ENCODE measurements at regions not wholly inside any gene's neighbourhood (a gene's known extent, or its start where the extent isn't known, plus 50 kb on each side); places are given as distances from the start of the nearest gene placed in this dataset.

GRCh38 chr9:135214054-135214640, 126.7 kb downstream of the OLFM1 start:
- no peak overlapping the region for H3K18ac ChIP-seq (ENCODE audit: low read length)
- H4K5ac ChIP-seq (ENCODE audit: low read length): no peak overlapping the region
- no peak overlapping the region for H2BK5ac ChIP-seq (ENCODE audit: low read length)
- no peak overlapping the region for H2BK15ac ChIP-seq (replicated peaks; ENCODE audit: low read depth)
- H3K23ac ChIP-seq (ENCODE audit: low read length): no peak overlapping the region
- H3K36me3 ChIP-seq (ENCODE audit: control insufficient read depth, insufficient read depth, low read length): no peaks in the 10 kb centered on the region
- H3K4me2 ChIP-seq (ENCODE audit: low read length): no peak overlapping the region
- H3K27ac ChIP-seq (ENCODE audit: low read depth, low read length): no peak overlapping the region
- no peak overlapping the region for H3K4me3 ChIP-seq (ENCODE audit: low read length)
- no peak overlapping the region for H4K8ac ChIP-seq (ENCODE audit: low read depth, low read length)
- H3K79me2 ChIP-seq (ENCODE audit: control insufficient read depth, insufficient read depth, low read length): no peaks in the 10 kb centered on the region
- H3K9ac ChIP-seq (ENCODE audit: low read length): no peak overlapping the region
- H2AK5ac ChIP-seq (ENCODE audit: low read length): no peak overlapping the region
- H3K27me3 ChIP-seq (ENCODE audit: insufficient read depth, low read length, poor library complexity): no peaks in the 10 kb centered on the region
- peaks cover 11% of the 10 kb centered on the region for H3K4me1 ChIP-seq (ENCODE audit: control insufficient read depth, low read depth, low read length)
- no CpG with 5 or more reads among the region's 19 CpGs for WGBS (ENCODE audit: extremely low coverage, insufficient coverage, low lambda C conversion rate)
- no peak for DNase-seq
- H3K4ac ChIP-seq (ENCODE audit: low read depth, low read length): no peak overlapping the region
- H3K79me1 ChIP-seq (ENCODE audit: low read length): no peaks in the 10 kb centered on the region
- no peak overlapping the region for H3K56ac ChIP-seq (ENCODE audit: low read length)
- no peak overlapping the region for H2BK120ac ChIP-seq (ENCODE audit: low read depth, low read length)

- Histone ChIP-seq H3K4me1 (ENCODE audit: control insufficient read depth, low read depth, low read length) (peaks cover 11% of the 10 kb centered on the region), H3K36me3 (ENCODE audit: control insufficient read depth, insufficient read depth, low read length) (no peaks in the 10 kb centered on the region), H3K56ac (ENCODE audit: low read length) (no peak overlapping the region), H3K27ac (ENCODE audit: low read depth, low read length) (no peak overlapping the region), H2AK5ac (ENCODE audit: low read length) (no peak overlapping the region), H3K4me2 (ENCODE audit: low read length) (no peak overlapping the region), H3K4ac (ENCODE audit: low read depth, low read length) (no peak overlapping the region), H3K18ac (ENCODE audit: low read length) (no peak overlapping the region), H3K27me3 (ENCODE audit: insufficient read depth, low read length, poor library complexity) (no peaks in the 10 kb centered on the region), H3K79me1 (ENCODE audit: low read length) (no peaks in the 10 kb centered on the region), H2BK15ac (replicated peaks; ENCODE audit: low read depth) (no peak overlapping the region), H3K79me2 (ENCODE audit: control insufficient read depth, insufficient read depth, low read length) (no peaks in the 10 kb centered on the region), H3K4me3 (ENCODE audit: low read length) (no peak overlapping the region), H4K5ac (ENCODE audit: low read length) (no peak overlapping the region), H2BK120ac (ENCODE audit: low read depth, low read length) (no peak overlapping the region), H3K23ac (ENCODE audit: low read length) (no peak overlapping the region), H4K8ac (ENCODE audit: low read depth, low read length) (no peak overlapping the region), H2BK5ac (ENCODE audit: low read length) (no peak overlapping the region), H3K9ac (ENCODE audit: low read length) (no peak overlapping the region)
- no peak for DNase-seq
- WGBS (ENCODE audit: extremely low coverage, insufficient coverage, low lambda C conversion rate): no CpG with 5 or more reads among the region's 11 CpGs
Observed at GRCh38 chr9:135214706-135215105, 127.2 kb downstream of the OLFM1 start.

GRCh38 chr9:135215571-135216161, 128.2 kb downstream of the OLFM1 start:
- Histone ChIP-seq H3K9ac (ENCODE audit: low read length) (no peak overlapping the region), H3K79me2 (ENCODE audit: control insufficient read depth, insufficient read depth, low read length) (no peaks in the 10 kb centered on the region), H3K23ac (ENCODE audit: low read length) (no peak overlapping the region), H2BK15ac (replicated peaks; ENCODE audit: low read depth) (no peak overlapping the region), H3K4ac (ENCODE audit: low read depth, low read length) (no peak overlapping the region), H3K36me3 (ENCODE audit: control insufficient read depth, insufficient read depth, low read length) (no peaks in the 10 kb centered on the region), H4K5ac (ENCODE audit: low read length) (no peak overlapping the region), H3K79me1 (ENCODE audit: low read length) (no peaks in the 10 kb centered on the region), H3K4me2 (ENCODE audit: low read length) (no peak overlapping the region), H3K4me3 (ENCODE audit: low read length) (no peak overlapping the region), H3K27ac (ENCODE audit: low read depth, low read length) (no peak overlapping the region), H3K4me1 (ENCODE audit: control insufficient read depth, low read depth, low read length) (peaks cover 11% of the 10 kb centered on the region), H3K18ac (ENCODE audit: low read length) (no peak overlapping the region), H3K27me3 (ENCODE audit: insufficient read depth, low read length, poor library complexity) (no peaks in the 10 kb centered on the region), H2BK120ac (ENCODE audit: low read depth, low read length) (no peak overlapping the region), H2AK5ac (ENCODE audit: low read length) (no peak overlapping the region), H2BK5ac (ENCODE audit: low read length) (no peak overlapping the region), H3K56ac (ENCODE audit: low read length) (peak overlapping the region; percentile 17), H4K8ac (ENCODE audit: low read depth, low read length) (no peak overlapping the region)
- no CpG with 5 or more reads among the region's 14 CpGs for WGBS (ENCODE audit: extremely low coverage, insufficient coverage, low lambda C conversion rate)
- no peak for DNase-seq

- no CpG with 5 or more reads among the region's 7 CpGs for WGBS (ENCODE audit: extremely low coverage, insufficient coverage, low lambda C conversion rate)
- no peaks in the 10 kb centered on the region for H3K36me3 ChIP-seq (ENCODE audit: control insufficient read depth, insufficient read depth, low read length)
- H3K27me3 ChIP-seq (ENCODE audit: insufficient read depth, low read length, poor library complexity): no peaks in the 10 kb centered on the region
- H3K56ac ChIP-seq (ENCODE audit: low read length): peak overlapping the region; percentile 15
- H3K4me1 ChIP-seq (ENCODE audit: control insufficient read depth, low read depth, low read length): peaks cover 11% of the 10 kb centered on the region
- H3K79me1 ChIP-seq (ENCODE audit: low read length): no peaks in the 10 kb centered on the region
- no peak overlapping the region for H2BK5ac ChIP-seq (ENCODE audit: low read length)
- H3K18ac ChIP-seq (ENCODE audit: low read length): no peak overlapping the region
- no peak overlapping the region for H2BK15ac ChIP-seq (replicated peaks; ENCODE audit: low read depth)
- H3K27ac ChIP-seq (ENCODE audit: low read depth, low read length): no peak overlapping the region
- DNase-seq: no peak
- H2BK120ac ChIP-seq (ENCODE audit: low read depth, low read length): no peak overlapping the region
- no peak overlapping the region for H3K4ac ChIP-seq (ENCODE audit: low read depth, low read length)
- H4K8ac ChIP-seq (ENCODE audit: low read depth, low read length): no peak overlapping the region
- H4K5ac ChIP-seq (ENCODE audit: low read length): no peak overlapping the region
- no peak overlapping the region for H3K9ac ChIP-seq (ENCODE audit: low read length)
- no peak overlapping the region for H2AK5ac ChIP-seq (ENCODE audit: low read length)
- no peak overlapping the region for H3K4me2 ChIP-seq (ENCODE audit: low read length)
- H3K23ac ChIP-seq (ENCODE audit: low read length): no peak overlapping the region
- H3K79me2 ChIP-seq (ENCODE audit: control insufficient read depth, insufficient read depth, low read length): no peaks in the 10 kb centered on the region
- no peak overlapping the region for H3K4me3 ChIP-seq (ENCODE audit: low read length)
Observed at GRCh38 chr9:135216236-135216635, 128.8 kb downstream of the OLFM1 start.

GRCh38 chr9:135216791-135217441, 129.4 kb downstream of the OLFM1 start:
- Histone ChIP-seq H3K4me1 (ENCODE audit: control insufficient read depth, low read depth, low read length) (peaks cover 11% of the 10 kb centered on the region), H3K27ac (ENCODE audit: low read depth, low read length) (no peak overlapping the region), H3K23ac (ENCODE audit: low read length) (no peak overlapping the region), H4K8ac (ENCODE audit: low read depth, low read length) (no peak overlapping the region), H3K36me3 (ENCODE audit: control insufficient read depth, insufficient read depth, low read length) (no peaks in the 10 kb centered on the region), H2BK5ac (ENCODE audit: low read length) (no peak overlapping the region), H3K56ac (ENCODE audit: low read length) (no peak overlapping the region), H4K5ac (ENCODE audit: low read length) (no peak overlapping the region), H3K9ac (ENCODE audit: low read length) (no peak overlapping the region), H2AK5ac (ENCODE audit: low read length) (no peak overlapping the region), H3K4me2 (ENCODE audit: low read length) (no peak overlapping the region), H2BK120ac (ENCODE audit: low read depth, low read length) (no peak overlapping the region), H2BK15ac (replicated peaks; ENCODE audit: low read depth) (no peak overlapping the region), H3K18ac (ENCODE audit: low read length) (no peak overlapping the region), H3K4me3 (ENCODE audit: low read length) (no peak overlapping the region), H3K79me2 (ENCODE audit: control insufficient read depth, insufficient read depth, low read length) (no peaks in the 10 kb centered on the region), H3K27me3 (ENCODE audit: insufficient read depth, low read length, poor library complexity) (no peaks in the 10 kb centered on the region), H3K79me1 (ENCODE audit: low read length) (no peaks in the 10 kb centered on the region), H3K4ac (ENCODE audit: low read depth, low read length) (no peak overlapping the region)
- WGBS (ENCODE audit: extremely low coverage, insufficient coverage, low lambda C conversion rate): no CpG with 5 or more reads among the region's 22 CpGs
- DNase-seq: no peak
